PC-9 (cell line): ENCODE measurements at regions not wholly inside any gene's neighbourhood (a gene's known extent, or its start where the extent isn't known, plus 50 kb on each side); places are given as distances from the start of the nearest gene placed in this dataset.

Experiments
- BruUV-seq: library from RNA; stranded (reverse); fragments of 400-500 nt; replicated peaks from 2 replicates; lab custom pipeline; 2021; lab: Mats Ljungman, UMichigan
- CTCF ChIA-PET: fragments of 300-600 bp; sonication (Branson Sonifier 250); formaldehyde crosslinking; loops from one replicate; lab custom pipeline; 2022; ENCODE audit warnings: antibody characterized with exemption; lab: Charles Lee
- POLR2A ChIA-PET: fragments of 300-600 bp; sonication (Branson Sonifier 250); formaldehyde crosslinking; loops from one replicate; lab custom pipeline; 2022; ENCODE audit warnings: antibody characterized with exemption; ENCODE audit not compliant: unreplicated experiment; lab: Charles Lee
- DNase-seq, 2 experiments: peaks; one replicate each; pipeline versions ENCODE4 v3.0.0 to v3.0.0-alpha.2; 2015 to 2022; ENCODE audit warnings: mixed read lengths in 1 of 2
- H2AFZ ChIP-seq: fragments of 200-600 bp; sonication (generic); 2 replicates; pipeline ENCODE4 v1.8.1; 2017; ENCODE audit warnings: antibody characterized with exemption
- H3F3A ChIP-seq: fragments of 200-600 bp; sonication (generic); 2 replicates; pipeline ENCODE4 v1.8.1; 2017; ENCODE audit warnings: antibody characterized with exemption, mild to moderate bottlenecking, low read depth; ENCODE audit not compliant: insufficient read depth
- H3K27ac ChIP-seq: fragments of 200-600 bp; sonication (generic); 2 replicates; pipeline ENCODE4 v1.6.1; 2016; ENCODE audit warnings: mixed run types
- H3K27me3 ChIP-seq: fragments of 200-600 bp; sonication (generic); 2 replicates; pipeline ENCODE4 v1.6.1; 2016; ENCODE audit warnings: low read depth, mixed run types; ENCODE audit not compliant: insufficient read depth
- H3K36me3 ChIP-seq: fragments of 200-600 bp; sonication (generic); 2 replicates; pipeline ENCODE4 v1.6.1; 2016; ENCODE audit warnings: low read depth, mixed run types
- H3K4me1 ChIP-seq: fragments of 200-600 bp; sonication (generic); replicated peaks from 2 replicates; pipeline ENCODE4 v1.6.1; 2016; ENCODE audit warnings: mixed run types; ENCODE audit not compliant: insufficient read depth
- H3K4me2 ChIP-seq: fragments of 200-600 bp; sonication (generic); 2 replicates; pipeline ENCODE4 v1.6.1; 2017; ENCODE audit warnings: mixed run types
- H3K4me3 ChIP-seq: fragments of 200-600 bp; sonication (generic); 2 replicates; pipeline ENCODE4 v1.6.1; 2016; ENCODE audit warnings: mixed run types
- H3K79me2 ChIP-seq: fragments of 200-600 bp; sonication (generic); 2 replicates; pipeline ENCODE4 v1.6.1; 2017; ENCODE audit warnings: low read depth, mixed run types
- H3K9me2 ChIP-seq: fragments of 200-600 bp; sonication (generic); 2 replicates; pipeline ENCODE4 v1.8.1; 2017; ENCODE audit warnings: mild to moderate bottlenecking; ENCODE audit not compliant: insufficient read depth
- H3K9me3 ChIP-seq: fragments of 200-600 bp; sonication (generic); 2 replicates; pipeline ENCODE4 v1.8.1; 2016; ENCODE audit warnings: low read depth; ENCODE audit not compliant: insufficient read depth
- H4K20me1 ChIP-seq: fragments of 200-600 bp; sonication (generic); 2 replicates; pipeline ENCODE4 v1.8.1; 2017; ENCODE audit not compliant: insufficient read depth
- CTCF ChIP-seq: fragments of 200-600 bp; sonication (generic); conservative IDR thresholded peaks from 2 replicates; pipeline ENCODE4 v1.6.1; 2017; ENCODE audit warnings: mixed run types, antibody characterized with exemption, mild to moderate bottlenecking, moderate library complexity
- EZH2 ChIP-seq: fragments of 200-600 bp; sonication (generic); IDR thresholded peaks from 2 replicates; pipeline ENCODE4 v1.8.0; 2017; ENCODE audit warnings: antibody characterized with exemption, low read depth
- intact Hi-C: fragments of 100-400 bp; cut with micrococcal nuclease; formaldehyde crosslinking; loops from one replicate; pipeline ENCODE4 v1.10.0; 2022; ENCODE audit not compliant: unreplicated experiment

DNA sequence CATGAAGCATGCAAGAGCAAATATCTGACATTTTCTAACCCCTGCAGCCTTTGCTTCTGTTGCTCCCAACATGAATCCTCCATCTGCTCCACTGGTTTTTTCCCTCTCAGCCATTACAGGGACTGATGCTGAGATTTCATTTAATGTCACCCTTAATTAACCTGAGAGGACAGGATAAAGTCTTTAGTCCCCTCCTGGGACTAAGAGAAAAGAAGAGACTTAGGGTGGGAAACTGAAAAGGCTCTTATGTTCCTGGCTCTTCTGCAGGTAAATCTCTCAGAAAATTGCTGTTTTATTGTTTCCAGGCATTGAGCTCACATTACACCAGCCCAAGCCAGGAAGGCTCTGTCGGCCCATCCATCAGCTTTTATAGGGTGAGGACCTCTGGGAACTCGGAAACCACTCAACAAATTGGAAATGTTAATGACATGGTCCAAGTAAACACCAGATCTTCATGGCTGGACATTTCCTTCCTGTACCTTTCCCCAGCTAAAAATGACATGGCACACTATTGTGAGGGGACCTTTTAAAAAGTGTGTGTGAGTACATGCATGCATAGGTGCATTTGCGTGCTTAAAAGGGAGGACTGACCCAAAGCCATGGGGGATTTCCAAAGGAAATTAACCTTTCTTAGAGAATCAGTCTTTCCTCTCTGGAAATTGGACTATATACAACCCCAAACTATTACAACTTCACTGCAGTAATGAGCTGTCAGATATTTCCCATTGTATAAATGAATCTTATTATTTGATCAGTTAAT, 408.1 kb upstream of the TMTC1 start:
- Histone ChIP-seq H3K9me2 (no peaks in the 10 kb centered on the region), H3K4me1 (no peaks in the 10 kb centered on the region), H3K36me3 (no peaks in the 10 kb centered on the region), H3K79me2 (no peaks in the 10 kb centered on the region), H3K4me3 (no peak overlapping the region), H3K9me3 (no peaks in the 10 kb centered on the region; the same call in 1 of the 2 replicates), H3K4me2 (no peak overlapping the region), H3K27ac (no peak overlapping the region), H3K27me3 (no peaks in the 10 kb centered on the region), H3F3A (no peaks in the 10 kb centered on the region), H4K20me1 (no peaks in the 10 kb centered on the region), H2AFZ (no peak overlapping the region)
- TF ChIP-seq EZH2 (no peak), CTCF (no peak)
- BruUV-seq: no TSS peak
- DNase-seq: no peak
- intact Hi-C loops: no loop called here
- CTCF ChIA-PET: no interaction called here
- POLR2A ChIA-PET: no interaction called here

- Histone ChIP-seq H3K36me3 (no peaks in the 10 kb centered on the region), H3K4me2 (no peak overlapping the region), H3K27me3 (no peaks in the 10 kb centered on the region), H3K4me1 (no peaks in the 10 kb centered on the region), H3F3A (no peaks in the 10 kb centered on the region), H3K9me3 (no peaks in the 10 kb centered on the region; the same call in 1 of the 2 replicates), H3K9me2 (no peaks in the 10 kb centered on the region), H3K79me2 (no peaks in the 10 kb centered on the region), H2AFZ (no peak overlapping the region), H3K27ac (no peak overlapping the region), H4K20me1 (no peaks in the 10 kb centered on the region), H3K4me3 (no peak overlapping the region)
- POLR2A ChIA-PET: no interaction called here
- CTCF ChIA-PET: no interaction called here
- no peak for DNase-seq
- intact Hi-C loops: no loop called here
- BruUV-seq: no TSS peak
- TF ChIP-seq EZH2 (no peak), CTCF (no peak)
These were observed 405.0 kb upstream of the TMTC1 start for GRCh38 chr12:30188602-30189326.

- Histone ChIP-seq H3K27me3 (no peaks in the 10 kb centered on the region), H3K4me2 (no peak overlapping the region), H3F3A (no peaks in the 10 kb centered on the region), H3K79me2 (no peaks in the 10 kb centered on the region), H3K9me2 (no peaks in the 10 kb centered on the region), H3K4me1 (no peaks in the 10 kb centered on the region), H3K4me3 (no peak overlapping the region), H2AFZ (no peak overlapping the region), H4K20me1 (no peaks in the 10 kb centered on the region), H3K27ac (no peak overlapping the region), H3K9me3 (no peaks in the 10 kb centered on the region; the same call in 1 of the 2 replicates), H3K36me3 (no peaks in the 10 kb centered on the region)
- CTCF ChIA-PET: no interaction called here
- no TSS peak for BruUV-seq
- no peak for DNase-seq
- POLR2A ChIA-PET: no interaction called here
- TF ChIP-seq CTCF: no peak
- TF ChIP-seq EZH2: no peak
- intact Hi-C loops: no loop called here
These were observed 403.7 kb upstream of the TMTC1 start for GRCh38 chr12:30187426-30187825.
